ENCODE measurements at regions not wholly inside any gene's neighbourhood (a gene's known extent, or its start where the extent isn't known, plus 50 kb on each side); places are given as distances from the start of the nearest gene placed in this dataset.
"Not testable (repeated sequence)": the region's sequence is repeated elsewhere in the genome, so short reads cannot be mapped to it uniquely, and the experiment has no call there.

GRCh38 chr2:123481406-123481805, 543.7 kb upstream of the CNTNAP5 start:
- DNase-seq (ENCODE audit: low read depth, low spot score), result no peak

DNA sequence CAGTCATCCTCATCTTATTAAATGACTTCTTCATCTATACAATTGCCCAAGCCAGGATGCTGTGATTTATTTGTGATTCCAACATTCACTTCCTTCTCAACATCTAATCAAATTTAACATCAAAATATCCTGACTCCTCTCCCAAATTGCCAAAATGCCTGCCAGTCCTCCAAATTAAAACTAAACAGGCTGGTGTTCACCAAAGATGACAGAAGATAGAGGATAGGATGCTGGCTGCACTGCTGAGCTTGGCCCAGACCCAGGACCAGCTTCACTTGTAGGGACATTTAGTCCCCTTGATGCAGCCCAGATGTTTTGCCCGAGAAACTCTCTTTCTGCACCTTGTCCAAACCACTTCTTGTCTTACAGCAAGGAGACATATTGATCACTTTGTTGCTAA, 540.0 kb upstream of the CNTNAP5 start:
- DNase-seq (ENCODE audit: low read depth, low spot score), result no peak

- no peak for DNase-seq (ENCODE audit: low read depth, low spot score)
Measured at GRCh38 chr2:123493687-123494086, 531.4 kb upstream of the CNTNAP5 start.

DNA sequence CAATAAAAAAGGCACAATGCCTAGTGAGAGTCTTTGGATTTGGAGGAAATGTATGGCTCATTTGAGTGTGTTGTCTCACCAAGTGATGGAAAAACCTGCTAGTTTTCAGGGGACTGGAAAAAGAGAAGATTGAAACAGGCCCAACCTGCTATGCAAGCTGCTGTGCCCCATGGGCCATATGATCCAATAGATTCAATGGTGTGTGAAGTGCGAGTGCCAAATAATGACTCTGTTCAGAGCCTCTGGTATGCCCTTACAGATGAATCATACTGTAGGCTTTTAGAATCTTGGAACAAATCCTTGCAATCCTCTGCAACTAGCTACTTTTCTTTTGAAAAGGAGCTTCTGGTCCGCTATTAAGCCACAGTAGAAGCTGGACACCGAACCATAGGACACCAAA, 529.8 kb upstream of the CNTNAP5 start:
- DNase-seq (ENCODE audit: low read depth, low spot score), result no peak

- no peak for DNase-seq (ENCODE audit: low read depth, low spot score)
Measured at GRCh38 chr2:123500346-123500745, 524.7 kb upstream of the CNTNAP5 start.

DNA sequence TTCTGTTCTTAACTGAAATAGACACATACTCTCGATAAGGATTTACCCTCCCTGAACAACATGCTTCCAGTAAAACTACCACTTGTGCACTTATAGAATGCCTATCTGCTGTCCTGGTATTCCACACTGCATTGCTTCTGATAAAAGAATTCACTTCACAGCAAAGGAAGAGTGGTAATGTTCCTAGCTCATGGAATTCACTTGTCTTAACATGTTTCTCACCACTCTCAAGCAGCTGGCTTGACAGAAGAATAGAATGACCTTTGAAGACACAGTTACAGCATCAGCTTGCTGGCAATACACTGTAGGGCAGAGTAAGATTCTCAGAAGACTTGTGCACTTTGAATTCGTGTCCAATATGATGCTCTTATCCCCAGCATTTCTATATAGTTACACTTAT, 524.1 kb upstream of the CNTNAP5 start:
- no peak for DNase-seq (ENCODE audit: low read depth, low spot score)

DNA sequence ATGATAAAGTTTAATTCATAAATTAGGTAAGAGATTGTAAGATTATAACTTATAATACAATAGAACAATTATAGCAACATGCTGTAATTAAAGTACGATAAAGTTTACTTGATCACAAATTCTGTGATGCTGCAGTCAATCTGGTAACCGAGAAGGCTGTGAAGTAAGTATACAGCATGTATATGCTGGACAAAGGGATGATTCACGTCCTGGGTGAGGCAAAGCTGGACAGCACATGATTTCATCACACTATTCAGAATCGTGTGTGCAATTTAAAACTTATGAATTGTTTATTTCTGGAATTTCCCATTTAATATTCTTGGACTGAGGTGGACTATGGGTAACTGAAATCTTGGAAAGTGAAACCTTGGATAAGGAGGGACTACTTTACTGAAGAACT, 522.2 kb upstream of the CNTNAP5 start:
- DNase-seq (ENCODE audit: low read depth, low spot score), result no peak

DNA sequence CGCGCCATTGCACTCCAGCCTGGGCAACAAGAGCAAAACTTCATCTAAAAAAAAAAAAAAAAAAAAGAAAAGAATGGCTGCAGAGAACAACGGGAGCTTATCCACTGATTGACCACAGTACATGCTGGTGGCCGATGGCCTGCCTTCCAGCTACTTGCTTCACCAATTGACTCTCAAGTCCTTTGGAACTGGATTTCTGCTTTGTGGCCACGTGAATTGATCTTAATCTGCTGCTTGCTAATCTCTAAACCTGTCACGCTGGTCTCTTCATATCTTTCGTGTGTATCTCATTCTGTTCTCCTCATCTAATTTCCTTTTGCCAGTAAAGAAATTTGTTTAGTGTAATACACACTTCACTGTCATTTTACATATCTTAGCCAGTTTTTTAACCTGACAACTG, 512.5 kb upstream of the CNTNAP5 start:
- DNase-seq (ENCODE audit: low read depth, low spot score), result no peak

DNA sequence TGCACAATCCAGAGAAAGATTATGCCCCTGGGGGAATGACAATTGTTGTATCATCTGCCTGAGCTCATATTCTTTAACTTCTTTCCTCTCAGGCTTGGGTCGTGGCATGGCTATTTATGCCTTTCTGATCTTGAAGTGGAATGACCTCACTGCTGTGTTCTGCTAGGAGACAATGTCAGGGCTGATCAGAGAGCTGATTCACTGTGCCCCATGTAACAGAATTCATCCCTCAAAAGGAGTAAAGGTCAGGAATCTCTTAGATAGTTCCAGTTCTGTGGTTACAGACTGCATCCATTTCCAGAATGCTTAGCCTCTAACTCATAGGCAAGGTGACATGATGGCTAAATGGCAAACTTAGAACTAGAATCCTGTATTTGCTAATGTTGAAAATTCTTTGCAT, 511.7 kb upstream of the CNTNAP5 start:
- DNase-seq (ENCODE audit: low read depth, low spot score), result peak; percentile 0

DNA sequence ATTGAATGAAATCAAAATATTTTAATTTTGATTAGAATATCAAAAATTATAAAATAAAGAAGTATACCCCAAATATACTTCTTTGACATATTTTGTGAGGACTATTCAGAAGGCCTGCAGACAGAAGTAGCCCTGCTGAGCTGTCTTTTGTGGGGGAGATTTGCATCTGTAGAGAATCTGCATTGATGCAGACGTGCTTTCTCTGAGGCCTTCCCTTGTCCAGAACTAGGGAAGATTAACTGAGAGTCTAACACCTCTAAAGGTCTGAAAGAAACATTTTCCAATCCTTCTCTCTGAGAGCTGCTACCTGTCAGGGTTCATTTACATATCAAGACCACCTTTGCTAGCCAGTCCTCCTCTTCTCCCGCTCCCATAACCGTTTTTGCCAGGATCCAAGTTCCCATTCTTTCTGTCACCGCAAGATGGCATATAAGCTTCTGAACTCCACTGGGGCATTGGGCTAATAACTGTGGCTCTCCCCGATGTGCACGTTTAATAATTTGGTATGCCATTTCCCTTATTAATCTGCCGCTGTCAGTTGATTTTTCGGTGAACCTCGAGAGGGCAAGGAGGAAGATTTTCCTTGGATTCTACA, 510.4 kb upstream of the CNTNAP5 start:
- no peak for DNase-seq (ENCODE audit: low read depth, low spot score)

GRCh38 chr2:123518367-123518766, 506.7 kb upstream of the CNTNAP5 start:
- DNase-seq (ENCODE audit: low read depth, low spot score), result no peak

GRCh38 chr2:123521854-123522253, 503.2 kb upstream of the CNTNAP5 start:
- no peak for DNase-seq (ENCODE audit: low read depth, low spot score)

DNA sequence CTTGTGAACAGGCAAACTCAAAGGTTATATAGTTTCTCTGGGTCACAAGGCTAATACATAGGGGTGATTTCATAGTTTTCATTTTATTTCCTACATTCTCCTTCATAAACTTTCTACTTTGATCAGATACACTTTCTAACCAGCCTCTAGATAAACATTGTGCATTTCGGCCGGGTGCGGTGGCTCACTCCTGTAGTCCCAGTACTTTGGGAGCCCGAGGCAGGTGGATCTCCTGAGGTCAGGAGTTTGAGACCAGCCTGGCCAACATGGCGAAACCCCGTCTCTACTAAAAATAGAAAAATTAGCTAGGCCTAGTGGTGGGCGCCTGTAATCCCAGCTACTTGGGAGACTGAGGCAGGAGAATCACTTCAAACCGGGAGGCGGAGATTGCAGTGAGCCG, 502.6 kb upstream of the CNTNAP5 start:
- DNase-seq (ENCODE audit: low read depth, low spot score), result not testable (repeated sequence)

DNA sequence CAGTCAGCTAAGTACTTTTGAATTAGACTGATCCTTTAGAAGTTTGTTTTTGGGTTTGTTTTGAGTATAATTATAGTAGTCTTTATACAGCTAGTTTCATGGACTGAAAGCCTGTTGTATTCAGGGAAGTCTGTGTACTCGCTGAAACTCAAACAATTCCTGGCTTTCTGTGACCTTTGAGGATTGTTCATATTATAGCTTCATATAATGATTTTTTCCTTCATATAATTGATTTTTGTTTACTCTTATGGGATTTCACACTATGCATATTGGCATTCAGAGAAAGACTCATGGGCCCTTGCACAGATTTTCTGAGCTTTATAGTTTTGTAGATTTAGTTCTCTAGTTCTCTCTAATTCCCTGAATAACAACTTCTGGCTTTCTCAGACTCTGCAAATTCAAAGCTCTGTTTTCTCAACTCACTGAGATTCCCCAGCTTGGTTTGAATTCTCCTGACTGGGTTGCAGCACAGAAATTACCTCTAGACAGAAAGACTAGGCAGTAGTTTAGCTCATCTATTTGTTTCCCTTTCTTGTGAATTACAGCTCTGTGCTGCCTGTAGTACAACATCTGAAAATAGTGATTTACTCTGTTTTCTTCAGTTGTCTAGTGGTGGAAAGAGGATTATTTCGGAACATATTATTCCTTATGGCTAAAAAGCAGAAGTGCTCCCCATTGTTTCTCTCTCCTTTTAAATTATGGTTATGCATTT, 495.9 kb upstream of the CNTNAP5 start:
- DNase-seq (ENCODE audit: low read depth, low spot score), result no peak

GRCh38 chr2:123530004-123530403, 495.1 kb upstream of the CNTNAP5 start:
- no peak for DNase-seq (ENCODE audit: low read depth, low spot score)

DNA sequence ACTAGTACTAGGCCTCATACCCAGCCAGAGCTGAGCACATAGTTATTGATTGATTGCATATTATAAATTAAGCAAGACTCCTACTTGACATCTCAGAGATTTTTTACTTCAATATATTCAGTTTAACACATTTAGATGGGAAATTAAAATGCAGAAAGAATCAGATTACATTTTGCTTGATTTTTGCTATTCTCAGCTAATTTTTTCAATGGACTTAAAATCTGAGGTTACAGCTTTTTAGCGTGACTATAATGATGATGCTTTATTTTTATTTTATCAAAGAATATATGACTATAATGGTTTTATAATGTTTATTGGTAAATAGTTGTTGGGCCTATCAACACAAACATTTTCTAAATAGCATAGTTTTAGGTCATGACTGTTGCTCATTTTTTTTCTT, 493.0 kb upstream of the CNTNAP5 start:
- DNase-seq (ENCODE audit: low read depth, low spot score), result no peak

- no peak for DNase-seq (ENCODE audit: low read depth, low spot score)
Measured at GRCh38 chr2:123532994-123533393, 492.1 kb upstream of the CNTNAP5 start.

DNA sequence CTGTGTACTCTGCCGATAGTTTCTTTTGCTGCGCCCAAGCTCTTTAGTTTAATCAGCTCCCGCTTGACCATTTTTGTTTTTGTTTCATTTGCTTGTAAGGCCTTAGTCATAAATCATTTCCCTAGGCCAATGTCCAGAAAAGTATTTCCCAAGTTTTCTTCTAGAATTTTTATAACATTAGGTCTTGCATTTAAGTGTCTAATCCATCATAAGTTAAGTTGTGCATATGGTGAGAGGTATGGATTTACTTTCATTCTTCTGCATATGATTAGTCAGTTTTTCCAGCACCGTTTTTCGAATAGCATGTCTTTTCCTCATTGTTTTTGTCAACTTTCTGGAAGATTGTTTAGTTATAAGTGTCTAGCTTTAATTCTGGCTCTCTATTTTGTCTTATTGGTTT, 484.8 kb upstream of the CNTNAP5 start:
- no peak for DNase-seq (ENCODE audit: low read depth, low spot score)

DNA sequence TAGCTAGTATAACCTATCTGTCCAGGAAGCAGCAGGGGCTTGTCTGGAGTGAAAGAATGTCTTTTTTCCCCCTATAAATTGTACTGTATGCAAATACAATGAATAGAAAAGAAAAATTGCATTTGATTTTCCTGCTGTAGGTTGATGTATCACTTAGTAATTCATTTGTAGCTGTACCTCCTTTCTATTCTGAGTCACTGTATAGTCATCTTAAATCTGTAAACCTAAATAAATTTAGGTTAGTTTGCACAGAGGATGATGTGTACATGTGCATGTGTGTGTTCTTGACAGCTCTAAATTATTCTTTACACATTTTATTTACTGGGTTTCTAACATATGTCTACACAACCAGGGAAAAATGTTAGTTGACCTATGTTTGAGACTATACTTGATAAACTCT, 478.7 kb upstream of the CNTNAP5 start:
- no peak for DNase-seq (ENCODE audit: low read depth, low spot score)

- no peak for DNase-seq (ENCODE audit: low read depth, low spot score)
Measured at GRCh38 chr2:123563515-123563914, 461.6 kb upstream of the CNTNAP5 start.

- no peak for DNase-seq (ENCODE audit: low read depth, low spot score)
Measured at GRCh38 chr2:123566291-123566946, 458.7 kb upstream of the CNTNAP5 start.

- no peak for DNase-seq (ENCODE audit: low read depth, low spot score)
Measured at GRCh38 chr2:123578016-123578415, 447.1 kb upstream of the CNTNAP5 start.

- no peak for DNase-seq (ENCODE audit: low read depth, low spot score)
Measured at GRCh38 chr2:123596621-123597020, 428.5 kb upstream of the CNTNAP5 start.

Data from astrocyte of the hippocampus (primary cell).